ACC112 (cell line): ENCODE measurements at regions not wholly inside any gene's neighbourhood (a gene's known extent, or its start where the extent isn't known, plus 50 kb on each side); places are given as distances from the start of the nearest gene placed in this dataset.
"Not testable (repeated sequence)": the region's sequence is repeated elsewhere in the genome, so short reads cannot be mapped to it uniquely, and the experiment has no call there.

Experiments used
- H2AFZ ChIP-seq: fragments of 200-600 bp; sonication (generic); one replicate; pipeline ENCODE4 v1.6.0; 2017; ENCODE audit warnings: antibody characterized with exemption, low read length; ENCODE audit not compliant: unreplicated experiment
- H3K27ac ChIP-seq: fragments of 200-600 bp; sonication (generic); 2 replicates; pipeline ENCODE4 v1.5.1; 2014; ENCODE audit warnings: low read depth, mild to moderate bottlenecking, antibody characterized with exemption, low read length, moderate library complexity
- H3K27me3 ChIP-seq: fragments of 200-600 bp; sonication (generic); 2 replicates; pipeline ENCODE4 v1.6.1; 2014; ENCODE audit warnings: mild to moderate bottlenecking, antibody characterized with exemption, low read length, moderate library complexity, mixed read lengths; ENCODE audit not compliant: insufficient read depth
- H3K36me3 ChIP-seq: fragments of 200-600 bp; sonication (generic); 2 replicates; pipeline ENCODE4 v1.6.1; 2016; ENCODE audit warnings: mild to moderate bottlenecking, antibody characterized with exemption, low read length, moderate library complexity, mixed read lengths; ENCODE audit not compliant: insufficient read depth
- H3K4me1 ChIP-seq: fragments of 200-600 bp; sonication (generic); one replicate; pipeline ENCODE4 v1.6.1; 2016; ENCODE audit warnings: low read length, mixed read lengths; ENCODE audit not compliant: insufficient read depth, unreplicated experiment, control insufficient read depth
- H3K4me3 ChIP-seq: fragments of 200-600 bp; sonication (generic); 2 replicates; pipeline ENCODE4 v1.5.1; 2014; ENCODE audit warnings: mild to moderate bottlenecking, low read depth, low read length
- H3K79me2 ChIP-seq: fragments of 200-600 bp; sonication (generic); one replicate; pipeline ENCODE4 v1.6.0; 2016; ENCODE audit warnings: low read length; ENCODE audit not compliant: control insufficient read depth, unreplicated experiment, insufficient read depth

GRCh38 chr4:187387739-187388138 is 607.8 kb upstream of the ZFP42 start:
- Histone ChIP-seq H3K4me1 (no peaks in the 10 kb centered on the region), H2AFZ (no peak overlapping the region), H3K27me3 (no peaks in the 10 kb centered on the region), H3K79me2 (no peaks in the 10 kb centered on the region), H3K27ac (no peak overlapping the region), H3K4me3 (no peak overlapping the region), H3K36me3 (no peaks in the 10 kb centered on the region)

- Histone ChIP-seq H3K4me1 (no peaks in the 10 kb centered on the region), H3K27me3 (no peaks in the 10 kb centered on the region), H3K27ac (no peak overlapping the region), H2AFZ (no peak overlapping the region), H3K79me2 (no peaks in the 10 kb centered on the region), H3K36me3 (no peaks in the 10 kb centered on the region), H3K4me3 (no peak overlapping the region)
These were observed 606.2 kb upstream of the ZFP42 start for GRCh38 chr4:187389420-187389819.

- H3K79me2 ChIP-seq = no peaks in the 10 kb centered on the region
- H3K4me3 ChIP-seq = no peak overlapping the region
- H3K36me3 ChIP-seq = no peaks in the 10 kb centered on the region
- no peaks in the 10 kb centered on the region for H3K27me3 ChIP-seq
- H3K27ac ChIP-seq = no peak overlapping the region
- no peak overlapping the region for H2AFZ ChIP-seq
- H3K4me1 ChIP-seq = no peaks in the 10 kb centered on the region
These were observed 604.9 kb upstream of the ZFP42 start for GRCh38 chr4:187390646-187391045.

- Histone ChIP-seq H3K27ac (no peak overlapping the region), H3K27me3 (no peaks in the 10 kb centered on the region), H3K4me3 (no peak overlapping the region), H3K36me3 (no peaks in the 10 kb centered on the region), H2AFZ (no peak overlapping the region), H3K79me2 (no peaks in the 10 kb centered on the region), H3K4me1 (no peaks in the 10 kb centered on the region)
These were observed 601.8 kb upstream of the ZFP42 start for GRCh38 chr4:187393531-187394344.

GRCh38 chr4:187396106-187396505 is 599.5 kb upstream of the ZFP42 start:
- Histone ChIP-seq H3K36me3 (no peaks in the 10 kb centered on the region), H3K79me2 (no peaks in the 10 kb centered on the region), H3K4me1 (no peaks in the 10 kb centered on the region), H3K4me3 (no peak overlapping the region), H2AFZ (no peak overlapping the region), H3K27ac (no peak overlapping the region), H3K27me3 (no peaks in the 10 kb centered on the region)

- H3K79me2 ChIP-seq, H3K27ac ChIP-seq, H3K4me3 ChIP-seq, H3K36me3 ChIP-seq, H3K27me3 ChIP-seq, H3K4me1 ChIP-seq, H2AFZ ChIP-seq: not testable (repeated sequence)
These were observed 587.1 kb upstream of the ZFP42 start for GRCh38 chr4:187408447-187408846.

- Histone ChIP-seq H3K79me2 (no peaks in the 10 kb centered on the region), H3K4me3 (no peak overlapping the region), H2AFZ (no peak overlapping the region), H3K27me3 (no peaks in the 10 kb centered on the region), H3K36me3 (no peaks in the 10 kb centered on the region), H3K4me1 (no peaks in the 10 kb centered on the region), H3K27ac (no peak overlapping the region)
These were observed 581.8 kb upstream of the ZFP42 start for GRCh38 chr4:187413564-187414358.

GRCh38 chr4:187414716-187415115 is 580.9 kb upstream of the ZFP42 start:
- H3K79me2 ChIP-seq = no peaks in the 10 kb centered on the region
- H3K27me3 ChIP-seq = no peaks in the 10 kb centered on the region
- no peak overlapping the region for H2AFZ ChIP-seq
- no peak overlapping the region for H3K4me3 ChIP-seq
- H3K4me1 ChIP-seq = no peaks in the 10 kb centered on the region
- H3K36me3 ChIP-seq = no peaks in the 10 kb centered on the region
- H3K27ac ChIP-seq = no peak overlapping the region

- H3K27me3 ChIP-seq = no peaks in the 10 kb centered on the region
- no peak overlapping the region for H3K4me3 ChIP-seq
- no peaks in the 10 kb centered on the region for H3K36me3 ChIP-seq
- H2AFZ ChIP-seq = no peak overlapping the region
- H3K4me1 ChIP-seq = no peaks in the 10 kb centered on the region
- no peaks in the 10 kb centered on the region for H3K79me2 ChIP-seq
- no peak overlapping the region for H3K27ac ChIP-seq
These were observed 580.3 kb upstream of the ZFP42 start for GRCh38 chr4:187415231-187415630.

GRCh38 chr4:187416216-187416615 is 579.4 kb upstream of the ZFP42 start:
- Histone ChIP-seq H3K4me1 (no peaks in the 10 kb centered on the region), H3K27ac (no peak overlapping the region), H3K4me3 (no peak overlapping the region), H3K79me2 (no peaks in the 10 kb centered on the region), H3K27me3 (no peaks in the 10 kb centered on the region), H2AFZ (no peak overlapping the region), H3K36me3 (no peaks in the 10 kb centered on the region)

GRCh38 chr4:187417721-187418120 is 577.9 kb upstream of the ZFP42 start:
- Histone ChIP-seq H3K79me2 (no peaks in the 10 kb centered on the region), H2AFZ (no peak overlapping the region), H3K4me1 (no peaks in the 10 kb centered on the region), H3K27ac (no peak overlapping the region), H3K36me3 (no peaks in the 10 kb centered on the region), H3K4me3 (no peak overlapping the region), H3K27me3 (no peaks in the 10 kb centered on the region)
